ENCODE measurements at regions not wholly inside any gene's neighbourhood (a gene's known extent, or its start where the extent isn't known, plus 50 kb on each side); places are given as distances from the start of the nearest gene placed in this dataset.
"Not testable (repeated sequence)": the region's sequence is repeated elsewhere in the genome, so short reads cannot be mapped to it uniquely, and the experiment has no call there.

- Mint-ChIP-seq H3K4me1 (peaks cover 8% of the 10 kb centered on the region), H3K4me3 (no peak overlapping the region), H3K27me3 (ENCODE audit: low read depth) (peaks cover 45% of the 10 kb centered on the region), H3K9me3 (peaks cover 2% of the 10 kb centered on the region), H3K27ac (ENCODE audit: unreplicated experiment) (no peak overlapping the region), H3K36me3 (ENCODE audit: low read depth) (no peaks in the 10 kb centered on the region)
- TF ChIP-seq, protein P1, sequence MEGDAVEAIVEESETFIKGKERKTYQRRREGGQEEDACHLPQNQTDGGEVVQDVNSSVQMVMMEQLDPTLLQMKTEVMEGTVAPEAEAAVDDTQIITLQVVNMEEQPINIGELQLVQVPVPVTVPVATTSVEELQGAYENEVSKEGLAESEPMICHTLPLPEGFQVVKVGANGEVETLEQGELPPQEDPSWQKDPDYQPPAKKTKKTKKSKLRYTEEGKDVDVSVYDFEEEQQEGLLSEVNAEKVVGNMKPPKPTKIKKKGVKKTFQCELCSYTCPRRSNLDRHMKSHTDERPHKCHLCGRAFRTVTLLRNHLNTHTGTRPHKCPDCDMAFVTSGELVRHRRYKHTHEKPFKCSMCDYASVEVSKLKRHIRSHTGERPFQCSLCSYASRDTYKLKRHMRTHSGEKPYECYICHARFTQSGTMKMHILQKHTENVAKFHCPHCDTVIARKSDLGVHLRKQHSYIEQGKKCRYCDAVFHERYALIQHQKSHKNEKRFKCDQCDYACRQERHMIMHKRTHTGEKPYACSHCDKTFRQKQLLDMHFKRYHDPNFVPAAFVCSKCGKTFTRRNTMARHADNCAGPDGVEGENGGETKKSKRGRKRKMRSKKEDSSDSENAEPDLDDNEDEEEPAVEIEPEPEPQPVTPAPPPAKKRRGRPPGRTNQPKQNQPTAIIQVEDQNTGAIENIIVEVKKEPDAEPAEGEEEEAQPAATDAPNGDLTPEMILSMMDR (conservative IDR thresholded peaks at IDR 0.05): no peak
- DNase-seq (ENCODE audit: low read depth, low spot score): no peak
These were observed 963.3 kb upstream of the GRIA3 start for GRCh38 chrX:122220644-122221373.

- H3K4me3 Mint-ChIP-seq: not testable (repeated sequence)
- peaks cover 45% of the 10 kb centered on the region for H3K27me3 Mint-ChIP-seq (ENCODE audit: low read depth)
These were observed 962.3 kb upstream of the GRIA3 start for GRCh38 chrX:122221810-122222209.

GRCh38 chrX:122224137-122224536 lies 959.9 kb upstream of the GRIA3 start:
- peaks cover 45% of the 10 kb centered on the region for H3K27me3 Mint-ChIP-seq (ENCODE audit: low read depth)
- not testable (repeated sequence) for H3K27ac Mint-ChIP-seq (ENCODE audit: unreplicated experiment); H3K4me3 Mint-ChIP-seq; H3K36me3 Mint-ChIP-seq (ENCODE audit: low read depth); DNase-seq (ENCODE audit: low read depth, low spot score); H3K9me3 Mint-ChIP-seq; H3K4me1 Mint-ChIP-seq

More at GRCh38 chrX:122221810-122222209, 962.3 kb upstream of the GRIA3 start:
- not testable (repeated sequence) for H3K4me1 Mint-ChIP-seq; H3K27ac Mint-ChIP-seq (ENCODE audit: unreplicated experiment); H3K9me3 Mint-ChIP-seq; H3K36me3 Mint-ChIP-seq (ENCODE audit: low read depth); DNase-seq (ENCODE audit: low read depth, low spot score)

- DNase-seq (ENCODE audit: low read depth, low spot score): no peak
- Mint-ChIP-seq H3K9me3 (peaks cover 22% of the 10 kb centered on the region), H3K4me3 (no peak overlapping the region), H3K27me3 (ENCODE audit: low read depth) (no peaks in the 10 kb centered on the region), H3K36me3 (ENCODE audit: low read depth) (peaks cover 2% of the 10 kb centered on the region), H3K4me1 (peaks cover 5% of the 10 kb centered on the region), H3K27ac (ENCODE audit: unreplicated experiment) (peak overlapping the region; percentile 60)
- TF ChIP-seq, protein P1 (conservative IDR thresholded peaks at IDR 0.05): no peak
These were observed 945.3 kb upstream of the GRIA3 start for GRCh38 chrX:122238801-122239200.

- Mint-ChIP-seq H3K4me3 (no peak overlapping the region), H3K36me3 (ENCODE audit: low read depth) (no peaks in the 10 kb centered on the region), H3K9me3 (peaks cover 8% of the 10 kb centered on the region), H3K27ac (ENCODE audit: unreplicated experiment) (no peak overlapping the region), H3K4me1 (peaks cover 5% of the 10 kb centered on the region), H3K27me3 (ENCODE audit: low read depth) (no peaks in the 10 kb centered on the region)
- no peak for DNase-seq (ENCODE audit: low read depth, low spot score)
- TF ChIP-seq, protein P1 (conservative IDR thresholded peaks at IDR 0.05): no peak
These were observed 942.1 kb upstream of the GRIA3 start for GRCh38 chrX:122241959-122242358.

- DNase-seq (ENCODE audit: low read depth, low spot score): no peak
- Mint-ChIP-seq H3K36me3 (ENCODE audit: low read depth) (no peaks in the 10 kb centered on the region), H3K27ac (ENCODE audit: unreplicated experiment) (no peak overlapping the region), H3K4me3 (no peak overlapping the region), H3K27me3 (ENCODE audit: low read depth) (no peaks in the 10 kb centered on the region), H3K4me1 (no peaks in the 10 kb centered on the region), H3K9me3 (peaks cover 5% of the 10 kb centered on the region)
- TF ChIP-seq, protein P1 (conservative IDR thresholded peaks at IDR 0.05): no peak
These were observed 940.0 kb upstream of the GRIA3 start for GRCh38 chrX:122244080-122244479.

Data from neural crest cell (in vitro differentiated cells).